KMS-11 (cell line): ENCODE measurements at regions not wholly inside any gene's neighbourhood (a gene's known extent, or its start where the extent isn't known, plus 50 kb on each side); places are given as distances from the start of the nearest gene placed in this dataset.

Experiments used
- H2AFZ ChIP-seq: fragments of 200-600 bp; sonication (generic); 2 replicates; pipeline ENCODE4 v1.6.1; 2016; ENCODE audit warnings: antibody characterized with exemption, mixed run types, low read depth
- H3K27ac ChIP-seq: fragments of 200-600 bp; sonication (generic); 2 replicates; pipeline ENCODE4 v1.6.1; 2016; ENCODE audit warnings: mild to moderate bottlenecking, mixed run types
- H3K27me3 ChIP-seq: fragments of 200-600 bp; sonication (generic); 2 replicates; pipeline ENCODE4 v1.6.1; 2017; ENCODE audit warnings: mild to moderate bottlenecking, low read depth, mixed run types, moderate library complexity; ENCODE audit not compliant: insufficient read depth
- H3K36me3 ChIP-seq: fragments of 200-600 bp; sonication (generic); 2 replicates; pipeline ENCODE4 v1.6.1; 2017; ENCODE audit warnings: mild to moderate bottlenecking, mixed run types; ENCODE audit not compliant: insufficient read depth
- H3K4me1 ChIP-seq: fragments of 200-600 bp; sonication (generic); 2 replicates; pipeline ENCODE4 v1.6.1; 2016; ENCODE audit warnings: mild to moderate bottlenecking, low read depth, mixed run types; ENCODE audit not compliant: poor library complexity, severe bottlenecking
- H3K4me2 ChIP-seq: fragments of 200-600 bp; sonication (generic); 2 replicates; pipeline ENCODE4 v1.7.0; 2016; ENCODE audit warnings: mild to moderate bottlenecking, mixed run types
- H3K4me3 ChIP-seq: fragments of 200-600 bp; sonication (generic); IDR thresholded peaks from 2 replicates; pipeline ENCODE4 v1.6.1; 2017; ENCODE audit warnings: low read depth, low read length, mixed read lengths; ENCODE audit not compliant: insufficient read depth
- H3K79me2 ChIP-seq: fragments of 200-600 bp; sonication (generic); 2 replicates; pipeline ENCODE4 v1.6.1; 2016; ENCODE audit warnings: low read depth, mixed run types; ENCODE audit not compliant: insufficient read depth
- H3K9ac ChIP-seq: fragments of 200-600 bp; sonication (generic); 2 replicates; pipeline ENCODE4 v1.6.1; 2016; ENCODE audit warnings: mild to moderate bottlenecking, mixed run types
- H4K20me1 ChIP-seq: fragments of 200-600 bp; sonication (generic); 2 replicates; pipeline ENCODE4 v1.6.1; 2016; ENCODE audit warnings: mild to moderate bottlenecking, mixed run types; ENCODE audit not compliant: insufficient read depth
- TF ChIP-seq, protein P1 (sequence below): fragments of 200-600 bp; sonication (generic); conservative IDR thresholded peaks from 2 replicates; pipeline ENCODE4 v1.6.1; 2017; ENCODE audit warnings: low read depth, mild to moderate bottlenecking, antibody characterized with exemption, low read length, moderate library complexity, mixed read lengths

DNA sequence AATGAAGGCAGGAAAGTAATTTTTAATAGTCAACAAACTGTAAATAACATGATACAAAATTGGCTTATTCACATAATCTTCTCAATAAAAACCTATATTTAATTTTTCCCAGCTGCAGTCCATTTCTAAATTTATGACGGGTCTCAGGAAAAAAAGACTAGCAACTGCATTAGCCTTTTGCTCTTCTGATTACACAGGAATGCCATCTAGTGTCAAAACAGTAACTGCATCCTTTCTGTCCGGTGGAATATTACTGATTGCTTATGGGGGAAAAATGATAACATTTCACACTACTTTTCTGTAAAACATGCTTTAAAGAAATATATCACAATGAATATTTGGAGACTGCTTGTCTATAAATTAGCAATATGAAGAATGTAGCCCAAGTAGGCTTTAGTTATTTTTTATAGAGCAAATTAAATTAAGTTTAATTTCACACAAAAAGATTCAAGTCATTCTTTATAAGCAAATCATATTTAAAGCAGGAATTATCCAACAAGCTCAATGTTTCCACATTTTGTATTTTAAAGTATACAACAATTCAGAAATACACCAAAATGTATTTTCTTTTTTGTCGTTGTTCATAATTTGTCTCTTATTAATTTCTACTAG is 534.7 kb downstream of the CDH10 start:
- no peak overlapping the region for H3K4me3 ChIP-seq
- H3K36me3 ChIP-seq, result no peaks in the 10 kb centered on the region
- no peaks in the 10 kb centered on the region for H3K4me1 ChIP-seq
- no peak overlapping the region for H2AFZ ChIP-seq
- TF ChIP-seq, protein P1, sequence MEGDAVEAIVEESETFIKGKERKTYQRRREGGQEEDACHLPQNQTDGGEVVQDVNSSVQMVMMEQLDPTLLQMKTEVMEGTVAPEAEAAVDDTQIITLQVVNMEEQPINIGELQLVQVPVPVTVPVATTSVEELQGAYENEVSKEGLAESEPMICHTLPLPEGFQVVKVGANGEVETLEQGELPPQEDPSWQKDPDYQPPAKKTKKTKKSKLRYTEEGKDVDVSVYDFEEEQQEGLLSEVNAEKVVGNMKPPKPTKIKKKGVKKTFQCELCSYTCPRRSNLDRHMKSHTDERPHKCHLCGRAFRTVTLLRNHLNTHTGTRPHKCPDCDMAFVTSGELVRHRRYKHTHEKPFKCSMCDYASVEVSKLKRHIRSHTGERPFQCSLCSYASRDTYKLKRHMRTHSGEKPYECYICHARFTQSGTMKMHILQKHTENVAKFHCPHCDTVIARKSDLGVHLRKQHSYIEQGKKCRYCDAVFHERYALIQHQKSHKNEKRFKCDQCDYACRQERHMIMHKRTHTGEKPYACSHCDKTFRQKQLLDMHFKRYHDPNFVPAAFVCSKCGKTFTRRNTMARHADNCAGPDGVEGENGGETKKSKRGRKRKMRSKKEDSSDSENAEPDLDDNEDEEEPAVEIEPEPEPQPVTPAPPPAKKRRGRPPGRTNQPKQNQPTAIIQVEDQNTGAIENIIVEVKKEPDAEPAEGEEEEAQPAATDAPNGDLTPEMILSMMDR, result peak; percentile 76
- no peak overlapping the region for H3K9ac ChIP-seq
- no peak overlapping the region for H3K27ac ChIP-seq
- H3K79me2 ChIP-seq, result no peaks in the 10 kb centered on the region
- no peaks in the 10 kb centered on the region for H3K27me3 ChIP-seq
- no peaks in the 10 kb centered on the region for H4K20me1 ChIP-seq
- no peak overlapping the region for H3K4me2 ChIP-seq

DNA sequence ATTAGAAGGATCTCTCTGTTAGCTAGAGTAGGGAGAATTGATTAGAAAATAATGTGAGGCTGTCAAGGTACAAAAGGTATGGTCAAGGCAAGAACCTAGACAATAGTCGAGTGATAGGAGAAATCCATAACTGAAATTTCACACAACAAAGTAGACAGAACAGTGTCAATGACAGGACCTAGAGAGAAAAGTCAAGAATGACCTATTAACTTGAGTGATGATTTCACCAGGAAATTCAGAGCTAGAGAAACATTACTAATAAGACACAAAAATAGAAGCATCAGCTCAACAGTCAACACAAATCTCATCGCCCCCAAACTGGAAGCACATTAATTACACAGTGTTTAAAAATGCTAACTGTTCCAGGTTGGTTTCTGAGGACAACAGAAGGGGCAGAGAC is 532.4 kb downstream of the CDH10 start:
- no peak overlapping the region for H3K9ac ChIP-seq
- H3K4me1 ChIP-seq, result no peaks in the 10 kb centered on the region
- no peak overlapping the region for H3K4me2 ChIP-seq
- H3K27me3 ChIP-seq, result no peaks in the 10 kb centered on the region
- H4K20me1 ChIP-seq, result no peaks in the 10 kb centered on the region
- TF ChIP-seq, protein P1, result no peak
- H2AFZ ChIP-seq, result no peak overlapping the region
- no peak overlapping the region for H3K27ac ChIP-seq
- H3K4me3 ChIP-seq, result no peak overlapping the region
- no peaks in the 10 kb centered on the region for H3K79me2 ChIP-seq
- no peaks in the 10 kb centered on the region for H3K36me3 ChIP-seq

DNA sequence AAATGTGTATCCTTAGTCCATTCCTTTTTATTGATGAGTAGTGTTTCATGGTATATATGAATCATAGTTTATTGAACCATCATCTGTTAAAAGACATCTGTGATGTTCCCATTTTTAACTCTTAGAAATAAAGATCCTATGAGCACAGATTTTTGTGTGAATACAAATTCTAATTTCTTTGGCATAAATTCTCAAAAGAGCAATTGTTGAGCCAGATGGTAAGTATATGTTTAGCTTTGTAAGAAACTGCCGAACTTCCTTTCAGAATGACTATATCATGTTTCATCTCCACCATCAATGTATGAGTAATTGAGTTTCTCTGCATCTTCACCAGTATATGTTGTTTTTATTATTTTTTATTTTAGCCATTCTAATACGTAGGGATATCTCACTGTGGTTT is 526.4 kb downstream of the CDH10 start:
- H3K36me3 ChIP-seq, result no peaks in the 10 kb centered on the region
- H3K4me1 ChIP-seq, result no peaks in the 10 kb centered on the region
- H3K79me2 ChIP-seq, result no peaks in the 10 kb centered on the region
- H4K20me1 ChIP-seq, result no peaks in the 10 kb centered on the region
- no peak overlapping the region for H2AFZ ChIP-seq
- H3K4me3 ChIP-seq, result no peak overlapping the region
- no peak overlapping the region for H3K4me2 ChIP-seq
- TF ChIP-seq, protein P1, result no peak
- no peak overlapping the region for H3K9ac ChIP-seq
- no peak overlapping the region for H3K27ac ChIP-seq
- H3K27me3 ChIP-seq, result no peaks in the 10 kb centered on the region

DNA sequence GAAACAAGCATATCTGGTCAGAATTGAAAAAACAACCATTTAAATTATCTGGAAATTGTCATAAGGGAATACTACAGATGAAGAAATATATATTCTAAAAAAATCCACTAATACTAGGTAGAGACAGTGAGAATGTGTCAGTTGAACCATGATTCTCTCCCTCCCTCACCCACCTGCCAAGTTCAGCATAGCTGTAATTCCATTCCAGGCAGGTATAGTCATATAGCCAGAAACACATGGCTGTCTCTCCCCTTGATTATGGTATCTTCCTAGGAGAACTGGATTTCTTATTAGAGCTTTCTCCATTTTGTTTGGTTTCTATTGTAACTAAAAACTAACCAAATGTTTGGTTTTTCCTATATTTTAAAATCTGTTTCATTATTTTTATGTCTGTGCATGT is 509.2 kb downstream of the CDH10 start:
- H3K9ac ChIP-seq, result no peak overlapping the region
- no peaks in the 10 kb centered on the region for H3K36me3 ChIP-seq
- no peak overlapping the region for H2AFZ ChIP-seq
- no peak overlapping the region for H3K4me3 ChIP-seq
- H4K20me1 ChIP-seq, result no peaks in the 10 kb centered on the region
- no peaks in the 10 kb centered on the region for H3K4me1 ChIP-seq
- H3K79me2 ChIP-seq, result no peaks in the 10 kb centered on the region
- no peak overlapping the region for H3K4me2 ChIP-seq
- H3K27ac ChIP-seq, result no peak overlapping the region
- TF ChIP-seq, protein P1, result no peak
- no peaks in the 10 kb centered on the region for H3K27me3 ChIP-seq
